ENCODE measurements at regions not wholly inside any gene's neighbourhood (a gene's known extent, or its start where the extent isn't known, plus 50 kb on each side); places are given as distances from the start of the nearest gene placed in this dataset.

- no peak for DNase-seq (ENCODE audit: low read depth in 2 of 2)
Measured at GRCh38 chrX:69228732-69229131, 63.5 kb upstream of the PJA1 start.

GRCh38 chrX:69226459-69227158, 61.4 kb upstream of the PJA1 start:
- no peak for DNase-seq (ENCODE audit: low read depth in 2 of 2)

- peak; percentile 54 to 71 for DNase-seq (ENCODE audit: low read depth in 2 of 2)
Measured at GRCh38 chrX:69222103-69223090, 57.1 kb upstream of the PJA1 start.

- no peak for DNase-seq (ENCODE audit: low read depth in 2 of 2)
Measured at GRCh38 chrX:69221239-69222102, 56.2 kb upstream of the PJA1 start.

- no peak for DNase-seq (ENCODE audit: low read depth in 2 of 2)
Measured at GRCh38 chrX:69218407-69218997, 53.2 kb upstream of the PJA1 start.

- DNase-seq (ENCODE audit: low read depth in 2 of 2): no peak
Measured at GRCh38 chrX:69216911-69217310, 51.7 kb upstream of the PJA1 start.

- DNase-seq (ENCODE audit: low read depth in 2 of 2): no peak
Measured at GRCh38 chrX:69216446-69216845, 51.2 kb upstream of the PJA1 start.

GRCh38 chrX:69215161-69215875, 50.1 kb upstream of the PJA1 start:
- no peak for DNase-seq (ENCODE audit: low read depth in 2 of 2)

Measured in stimulated activated CD4-positive, alpha-beta T cell treated with anti-CD3 and anti-CD28 coated beads, Interleukin-15, amount 100 ng/mL, for 48 hours (primary cell).